ENCODE measurements at regions not wholly inside any gene's neighbourhood (a gene's known extent, or its start where the extent isn't known, plus 50 kb on each side); places are given as distances from the start of the nearest gene placed in this dataset.

- TF ChIP-seq CTCF (IDR thresholded peaks at IDR 0.05; ENCODE audit: low read depth, low read length): peak; percentile 4
- no peak for DNase-seq (ENCODE audit: low read depth, low spot score)
- H3K4me3 ChIP-seq (ENCODE audit: low read depth, low read length): no peak overlapping the region
- in situ Hi-C loops (cut with HindIII; ENCODE audit: low sequenced_read_pairs): no loop called here
Measured at GRCh38 chr4:180456928-180457327, 1786.3 kb upstream of the TENM3 start.

- in situ Hi-C loops (cut with HindIII; ENCODE audit: low sequenced_read_pairs): no loop called here
- no peak overlapping the region for H3K4me3 ChIP-seq (ENCODE audit: low read depth, low read length)
- TF ChIP-seq CTCF (IDR thresholded peaks at IDR 0.05; ENCODE audit: low read depth, low read length): no peak
- DNase-seq (ENCODE audit: low read depth, low spot score): no peak
Measured at GRCh38 chr4:180462116-180462515, 1781.1 kb upstream of the TENM3 start.

GRCh38 chr4:180465364-180465763, 1777.8 kb upstream of the TENM3 start:
- in situ Hi-C loops (cut with HindIII; ENCODE audit: low sequenced_read_pairs): no loop called here
- no peak for TF ChIP-seq CTCF (IDR thresholded peaks at IDR 0.05; ENCODE audit: low read depth, low read length)
- no peak overlapping the region for H3K4me3 ChIP-seq (ENCODE audit: low read depth, low read length)
- DNase-seq (ENCODE audit: low read depth, low spot score): no peak

GRCh38 chr4:180483036-180483435, 1760.2 kb upstream of the TENM3 start:
- no peak overlapping the region for H3K4me3 ChIP-seq (ENCODE audit: low read depth, low read length)
- DNase-seq (ENCODE audit: low read depth, low spot score): no peak
- TF ChIP-seq CTCF (IDR thresholded peaks at IDR 0.05; ENCODE audit: low read depth, low read length): no peak
- in situ Hi-C loops (cut with HindIII; ENCODE audit: low sequenced_read_pairs): no loop called here

GRCh38 chr4:180485407-180485806, 1757.8 kb upstream of the TENM3 start:
- DNase-seq (ENCODE audit: low read depth, low spot score): no peak
- no peak for TF ChIP-seq CTCF (IDR thresholded peaks at IDR 0.05; ENCODE audit: low read depth, low read length)
- H3K4me3 ChIP-seq (ENCODE audit: low read depth, low read length): no peak overlapping the region
- in situ Hi-C loops (cut with HindIII; ENCODE audit: low sequenced_read_pairs): no loop called here

- TF ChIP-seq CTCF (IDR thresholded peaks at IDR 0.05; ENCODE audit: low read depth, low read length): no peak
- no peak for DNase-seq (ENCODE audit: low read depth, low spot score)
- no peak overlapping the region for H3K4me3 ChIP-seq (ENCODE audit: low read depth, low read length)
- in situ Hi-C loops (cut with HindIII; ENCODE audit: low sequenced_read_pairs): no loop called here
Measured at GRCh38 chr4:180486342-180486741, 1756.9 kb upstream of the TENM3 start.

- no peak for DNase-seq (ENCODE audit: low read depth, low spot score)
Measured at GRCh38 chr4:180489787-180490186, 1753.4 kb upstream of the TENM3 start.

More at GRCh38 chr4:180489787-180490186, 1753.4 kb upstream of the TENM3 start:
- in situ Hi-C loops (cut with HindIII; ENCODE audit: low sequenced_read_pairs): no loop called here
- no peak for TF ChIP-seq CTCF (IDR thresholded peaks at IDR 0.05; ENCODE audit: low read depth, low read length)
- no peak overlapping the region for H3K4me3 ChIP-seq (ENCODE audit: low read depth, low read length)

Data from astrocyte of the spinal cord (primary cell).